NCI-H446 treated with DMSO at 0.1 percent for 48 hours (cell line): ENCODE measurements at regions not wholly inside any gene's neighbourhood (a gene's known extent, or its start where the extent isn't known, plus 50 kb on each side); places are given as distances from the start of the nearest gene placed in this dataset.
"Not testable (repeated sequence)": the region's sequence is repeated elsewhere in the genome, so short reads cannot be mapped to it uniquely, and the experiment has no call there.

ENCODE experiments used
- DNase-seq: peaks from one replicate; lab custom pipeline; 2025; lab: John Stamatoyannopoulos, UW

GRCh38 chr5:34447424-34447823 is 208.7 kb upstream of the RAI14 start:
- DNase-seq: no peak

- no peak for DNase-seq
Measured at GRCh38 chr5:34449639-34450038, 206.5 kb upstream of the RAI14 start.

GRCh38 chr5:34450338-34450737 is 205.8 kb upstream of the RAI14 start:
- no peak for DNase-seq

GRCh38 chr5:34452170-34452828 is 203.8 kb upstream of the RAI14 start:
- peak; percentile 54 for DNase-seq

GRCh38 chr5:34455098-34455497 is 201.0 kb upstream of the RAI14 start:
- DNase-seq: no peak

GRCh38 chr5:34459908-34460307 is 196.2 kb upstream of the RAI14 start:
- no peak for DNase-seq

GRCh38 chr5:34460496-34460895 is 195.6 kb upstream of the RAI14 start:
- no peak for DNase-seq

GRCh38 chr5:34464829-34465228 is 191.3 kb upstream of the RAI14 start:
- no peak for DNase-seq

GRCh38 chr5:34465301-34465700 is 190.8 kb upstream of the RAI14 start:
- DNase-seq: peak; percentile 39

GRCh38 chr5:34466519-34467388 is 189.4 kb upstream of the RAI14 start:
- DNase-seq: not testable (repeated sequence)

- no peak for DNase-seq
Measured at GRCh38 chr5:34467436-34467835, 188.7 kb upstream of the RAI14 start.

- DNase-seq: not testable (repeated sequence)
Measured at GRCh38 chr5:34467984-34468383, 188.1 kb upstream of the RAI14 start.

- no peak for DNase-seq
Measured at GRCh38 chr5:34469971-34470370, 186.2 kb upstream of the RAI14 start.

- peak; percentile 31 for DNase-seq
Measured at GRCh38 chr5:34474573-34475021, 181.5 kb upstream of the RAI14 start.

GRCh38 chr5:34475249-34475966 is 180.7 kb upstream of the RAI14 start:
- no peak for DNase-seq

- DNase-seq: no peak
Measured at GRCh38 chr5:34476941-34477565, 179.1 kb upstream of the RAI14 start.

GRCh38 chr5:34480810-34481528 is 175.2 kb upstream of the RAI14 start:
- no peak for DNase-seq

GRCh38 chr5:34483442-34484033 is 172.6 kb upstream of the RAI14 start:
- DNase-seq: no peak

GRCh38 chr5:34484216-34484920 is 171.8 kb upstream of the RAI14 start:
- no peak for DNase-seq

- no peak for DNase-seq
Measured at GRCh38 chr5:34485768-34486030, 170.4 kb upstream of the RAI14 start.
